RWPE2 (cell line): ENCODE measurements at regions not wholly inside any gene's neighbourhood (a gene's known extent, or its start where the extent isn't known, plus 50 kb on each side); places are given as distances from the start of the nearest gene placed in this dataset.

Experiments used
- ATAC-seq: fragments of 200-7000 bp; cut with Tn5 transposase; 3 replicates; pipeline ENCODE4 v1.9.1; 2021; ENCODE audit warnings: low read depth
- DNase-seq: peaks from one replicate; pipeline ENCODE4 v3.0.0-alpha.2; 2020; ENCODE audit warnings: low spot score
- H3K27ac ChIP-seq: fragments of 450-650 bp; 2 replicates; pipeline ENCODE4 v1.5.1; 2017; ENCODE audit warnings: mild to moderate bottlenecking; ENCODE audit not compliant: poor library complexity, severe bottlenecking
- H3K27me3 ChIP-seq: fragments of 250-450 bp; sonication (Bioruptor Pico); 2 replicates; pipeline ENCODE4 v1.5.1; 2021; ENCODE audit warnings: mild to moderate bottlenecking, moderate library complexity; ENCODE audit not compliant: insufficient read depth, poor library complexity, severe bottlenecking
- H3K36me3 ChIP-seq: fragments of 250-450 bp; sonication (Bioruptor Pico); 2 replicates; pipeline ENCODE4 v1.5.1; 2020; ENCODE audit warnings: low read depth, mild to moderate bottlenecking, moderate library complexity
- H3K4me1 ChIP-seq: fragments of 250-450 bp; sonication (Bioruptor Pico); 2 replicates; pipeline ENCODE4 v1.5.1; 2021; ENCODE audit warnings: mild to moderate bottlenecking, moderate library complexity; ENCODE audit not compliant: insufficient read depth, poor library complexity, severe bottlenecking
- H3K4me3 ChIP-seq: fragments of 250-450 bp; sonication (Bioruptor Pico); 2 replicates; pipeline ENCODE4 v1.5.1; 2021; ENCODE audit warnings: mild to moderate bottlenecking, moderate library complexity; ENCODE audit not compliant: severe bottlenecking
- H3K9me3 ChIP-seq: fragments of 250-450 bp; sonication (Bioruptor Pico); 2 replicates; pipeline ENCODE4 v1.5.1; 2021; ENCODE audit warnings: mild to moderate bottlenecking, moderate library complexity; ENCODE audit not compliant: severe bottlenecking
- CTCF ChIP-seq: fragments of 450-650 bp; IDR thresholded peaks from one replicate; pipeline ENCODE4 v1.5.1; 2017; ENCODE audit warnings: mild to moderate bottlenecking, moderate library complexity; ENCODE audit not compliant: poor library complexity, severe bottlenecking

- Histone ChIP-seq H3K27me3 (no peaks in the 10 kb centered on the region), H3K9me3 (no peaks in the 10 kb centered on the region), H3K4me1 (no peaks in the 10 kb centered on the region), H3K36me3 (no peaks in the 10 kb centered on the region), H3K4me3 (no peak overlapping the region), H3K27ac (no peak overlapping the region)
- ATAC-seq (no peak), DNase-seq (no peak)
- TF ChIP-seq CTCF: no peak
Measured at GRCh38 chr4:96639932-96640331, 800.0 kb downstream of the PDHA2 start.

DNA sequence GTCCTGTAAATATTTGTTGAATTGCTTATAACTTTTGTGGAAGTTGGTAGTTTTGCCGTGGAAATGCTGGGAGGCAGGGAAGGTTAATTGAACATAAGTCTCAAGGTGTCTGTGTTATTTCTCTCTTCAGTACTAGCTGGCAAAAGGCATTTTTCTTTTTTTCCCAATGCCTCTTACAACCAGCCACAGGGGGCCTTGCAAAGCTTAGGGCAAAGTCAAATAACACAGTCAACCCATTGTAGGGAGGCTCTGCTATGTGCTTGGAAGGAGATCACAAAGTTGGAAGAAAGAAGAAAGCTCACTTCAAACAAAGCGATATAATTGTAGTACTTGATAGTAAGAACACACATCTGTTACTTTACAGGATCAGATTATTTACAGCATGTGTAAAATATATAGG lies 802.6 kb downstream of the PDHA2 start:
- ATAC-seq (no peak), DNase-seq (no peak)
- TF ChIP-seq CTCF: no peak
- no peaks in the 10 kb centered on the region for H3K36me3 ChIP-seq
- no peaks in the 10 kb centered on the region for H3K9me3 ChIP-seq
- no peaks in the 10 kb centered on the region for H3K4me1 ChIP-seq
- H3K27ac ChIP-seq: no peak overlapping the region
- no peaks in the 10 kb centered on the region for H3K27me3 ChIP-seq
- H3K4me3 ChIP-seq: no peak overlapping the region

DNA sequence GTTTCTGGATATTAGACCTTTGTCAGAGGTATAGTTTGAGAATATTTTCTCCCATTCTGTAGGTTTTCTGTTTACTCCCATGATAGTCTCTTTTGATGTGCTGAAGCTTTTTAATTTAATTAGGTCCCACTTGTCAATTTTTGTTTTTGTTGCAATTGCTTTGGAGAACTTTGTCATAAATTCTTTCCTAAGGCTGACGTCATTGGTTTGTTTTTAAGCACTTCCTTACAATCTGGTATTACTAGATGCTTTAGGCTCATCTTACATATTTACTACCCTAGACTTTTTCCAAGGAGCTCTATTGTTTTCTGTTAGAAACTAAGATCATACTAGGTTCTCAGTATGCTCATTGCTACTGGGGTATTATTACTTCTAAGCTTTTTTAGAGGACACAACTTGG lies 806.3 kb downstream of the PDHA2 start:
- ATAC-seq (no peak), DNase-seq (no peak)
- H3K27ac ChIP-seq: no peak overlapping the region
- peaks cover 7% of the 10 kb centered on the region for H3K4me1 ChIP-seq
- H3K9me3 ChIP-seq: no peaks in the 10 kb centered on the region
- no peaks in the 10 kb centered on the region for H3K36me3 ChIP-seq
- no peak overlapping the region for H3K4me3 ChIP-seq
- no peak for TF ChIP-seq CTCF
- no peaks in the 10 kb centered on the region for H3K27me3 ChIP-seq

DNA sequence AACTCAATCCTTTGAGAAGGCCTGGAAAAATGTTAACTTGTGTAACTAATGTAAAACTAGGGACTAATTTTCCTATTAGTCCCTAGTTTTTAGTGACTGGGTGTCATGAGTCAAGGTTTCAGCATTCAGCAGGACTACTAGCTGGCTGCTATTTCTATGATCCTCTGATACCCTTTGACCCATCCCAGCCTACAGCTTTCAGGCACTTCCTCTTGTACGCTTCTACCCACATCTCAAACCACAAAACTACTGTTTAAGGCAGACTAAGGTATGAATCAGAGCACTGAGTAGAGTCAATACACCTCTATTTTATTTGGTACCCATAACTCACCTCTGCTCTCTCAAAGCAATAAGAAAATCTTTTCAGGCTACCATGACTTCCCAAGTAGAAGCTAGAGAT lies 809.6 kb downstream of the PDHA2 start:
- peak; percentile 86 for ATAC-seq

More for the DNA sequence above, 809.6 kb downstream of the PDHA2 start:
- Histone ChIP-seq H3K9me3 (no peaks in the 10 kb centered on the region), H3K36me3 (no peaks in the 10 kb centered on the region), H3K4me1 (peaks cover 7% of the 10 kb centered on the region), H3K27me3 (no peaks in the 10 kb centered on the region), H3K4me3 (no peak overlapping the region), H3K27ac (no peak overlapping the region)
- no peak for DNase-seq
- no peak for TF ChIP-seq CTCF
